NCI-H1105 treated with DMSO at 0.1 percent for 48 hours (cell line): ENCODE measurements at regions not wholly inside any gene's neighbourhood (a gene's known extent, or its start where the extent isn't known, plus 50 kb on each side); places are given as distances from the start of the nearest gene placed in this dataset.
"Not testable (repeated sequence)": the region's sequence is repeated elsewhere in the genome, so short reads cannot be mapped to it uniquely, and the experiment has no call there.

Experiments used
- DNase-seq: peaks from one replicate; lab custom pipeline; 2025; lab: John Stamatoyannopoulos, UW

GRCh38 chr16:16879567-16880251 is 500.8 kb downstream of the NPIPA7 start:
- no peak for DNase-seq

- no peak for DNase-seq
These were observed 502.9 kb downstream of the NPIPA7 start for GRCh38 chr16:16881814-16882213.

GRCh38 chr16:16882766-16883165 is 503.8 kb downstream of the NPIPA7 start:
- no peak for DNase-seq

GRCh38 chr16:16884451-16884850 is 505.5 kb downstream of the NPIPA7 start:
- DNase-seq = no peak

- no peak for DNase-seq
These were observed 508.3 kb downstream of the NPIPA7 start for GRCh38 chr16:16887193-16887592.

GRCh38 chr16:16890964-16891363 is 512.0 kb downstream of the NPIPA7 start:
- no peak for DNase-seq

GRCh38 chr16:16904601-16905000 is 525.7 kb downstream of the NPIPA7 start:
- DNase-seq = no peak

- no peak for DNase-seq
These were observed 526.9 kb downstream of the NPIPA7 start for GRCh38 chr16:16905850-16906249.

GRCh38 chr16:16907089-16907488 is 528.1 kb downstream of the NPIPA7 start:
- DNase-seq = no peak

GRCh38 chr16:16908077-16908476 is 529.1 kb downstream of the NPIPA7 start:
- DNase-seq = no peak

GRCh38 chr16:16909126-16909525 is 530.2 kb downstream of the NPIPA7 start:
- DNase-seq = no peak

- no peak for DNase-seq
These were observed 531.7 kb downstream of the NPIPA7 start for GRCh38 chr16:16910666-16911065.

GRCh38 chr16:16915771-16916170 is 536.8 kb downstream of the NPIPA7 start:
- DNase-seq = no peak

GRCh38 chr16:16917191-16917785 is 538.3 kb downstream of the NPIPA7 start:
- no peak for DNase-seq

- no peak for DNase-seq
These were observed 544.5 kb downstream of the NPIPA7 start for GRCh38 chr16:16923479-16923878.

- no peak for DNase-seq
These were observed 545.7 kb downstream of the NPIPA7 start for GRCh38 chr16:16924613-16925012.

GRCh38 chr16:16925432-16925831 is 545.3 kb downstream of the XYLT1 start:
- no peak for DNase-seq

- DNase-seq = no peak
These were observed 542.1 kb downstream of the XYLT1 start for GRCh38 chr16:16928532-16929109.

- no peak for DNase-seq
These were observed 540.3 kb downstream of the XYLT1 start for GRCh38 chr16:16930309-16931000.

- DNase-seq = no peak
These were observed 536.9 kb downstream of the XYLT1 start for GRCh38 chr16:16933861-16934260.

GRCh38 chr16:16934660-16935059 is 536.1 kb downstream of the XYLT1 start:
- no peak for DNase-seq

GRCh38 chr16:16935909-16936308 is 534.9 kb downstream of the XYLT1 start:
- not testable (repeated sequence) for DNase-seq

GRCh38 chr16:16937576-16937975 is 533.2 kb downstream of the XYLT1 start:
- DNase-seq = no peak
